Keratinocyte (primary cell): ENCODE measurements at regions not wholly inside any gene's neighbourhood (a gene's known extent, or its start where the extent isn't known, plus 50 kb on each side); places are given as distances from the start of the nearest gene placed in this dataset.

Experiments used
- DNase-seq: peaks from one replicate; pipeline ENCODE4 v3.0.0-alpha.2; 2011; ENCODE audit warnings: low read depth, missing footprints, low spot score
- FAIRE-seq: peaks from 2 replicates; lab custom pipeline; 2011; peaks lifted over from hg19 to GRCh38; lab: Jason Lieb, UNC
- H2AFZ ChIP-seq: 2 replicates; pipeline ENCODE4 v1.6.0; 2012; ENCODE audit warnings: low read length, control low read depth, inconsistent platforms; ENCODE audit not compliant: control insufficient read depth
- H3K27ac ChIP-seq: 2 replicates; pipeline ENCODE4 v1.5.1; 2011; ENCODE audit warnings: low read length; ENCODE audit not compliant: control insufficient read depth, insufficient read depth
- H3K27me3 ChIP-seq: 3 replicates; pipeline ENCODE4 v1.6.0; 2011; ENCODE audit warnings: low read length; ENCODE audit not compliant: control insufficient read depth, insufficient read depth; ENCODE audit errors: extremely low read depth
- H3K36me3 ChIP-seq, 2 experiments: 2 replicates in 1 of 2; 3 replicates in 1 of 2; pipeline ENCODE4 v1.5.1; 2011; ENCODE audit warnings: low read length in 2 of 2, mild to moderate bottlenecking in 1 of 2; ENCODE audit not compliant: control insufficient read depth in 2 of 2, insufficient read depth in 2 of 2; ENCODE audit errors: extremely low read depth in 1 of 2
- H3K4me1 ChIP-seq: 3 replicates; pipeline ENCODE4 v1.5.1; 2011; ENCODE audit warnings: low read length; ENCODE audit not compliant: control insufficient read depth, insufficient read depth; ENCODE audit errors: extremely low read depth
- H3K4me2 ChIP-seq: 3 replicates; pipeline ENCODE4 v1.6.0; 2011; ENCODE audit warnings: low read depth, low read length; ENCODE audit not compliant: control insufficient read depth, insufficient read depth; ENCODE audit errors: extremely low read depth
- H3K4me3 ChIP-seq, 3 experiments: fragments of 200-600 bp in 1 of 3; sonication (generic) in 1 of 3; 2 replicates in 2 of 3; 3 replicates in 1 of 3; pipeline ENCODE4 v1.5.1; 2011 to 2016; ENCODE audit warnings: low read length in 3 of 3, mild to moderate bottlenecking in 3 of 3, control low read depth in 2 of 3, inconsistent platforms in 1 of 3, low read depth in 1 of 3, mixed read lengths in 1 of 3, mixed run types in 1 of 3, moderate library complexity in 1 of 3; ENCODE audit not compliant: control insufficient read depth in 2 of 3, insufficient read depth in 2 of 3; ENCODE audit errors: extremely low read depth in 1 of 3
- H3K79me2 ChIP-seq: 2 replicates; pipeline ENCODE4 v1.6.0; 2012; ENCODE audit warnings: low read length; ENCODE audit not compliant: control insufficient read depth, insufficient read depth
- H3K9ac ChIP-seq: 3 replicates; pipeline ENCODE4 v1.6.0; 2011; ENCODE audit warnings: low read length; ENCODE audit not compliant: control insufficient read depth, insufficient read depth; ENCODE audit errors: extremely low read depth
- H3K9me1 ChIP-seq: 3 replicates; pipeline ENCODE4 v1.6.0; 2011; ENCODE audit warnings: low read length; ENCODE audit not compliant: control insufficient read depth, insufficient read depth; ENCODE audit errors: extremely low read depth
- H3K9me3 ChIP-seq: 2 replicates; pipeline ENCODE4 v1.5.1; 2012; ENCODE audit warnings: low read depth, low read length; ENCODE audit not compliant: control insufficient read depth
- H4K20me1 ChIP-seq: 3 replicates; pipeline ENCODE4 v1.6.0; 2011; ENCODE audit warnings: low read length; ENCODE audit not compliant: control insufficient read depth, insufficient read depth; ENCODE audit errors: extremely low read depth
- EZH2 ChIP-seq: IDR thresholded peaks from one replicate; pipeline ENCODE4 v1.6.1; 2012; ENCODE audit warnings: inconsistent platforms, mild to moderate bottlenecking, low read length, moderate library complexity
- dilution Hi-C: fragments of 300-500 bp; cut with MboI; formaldehyde crosslinking; loops from one replicate; pipeline ENCODE4 v1.7.0; 2020; ENCODE audit warnings: low sequenced_read_pairs; ENCODE audit not compliant: extremely low pct_ligation_motif_present
- TF ChIP-seq, protein P1 (sequence below), 3 experiments: IDR thresholded peaks in 1 of 3; conservative IDR thresholded peaks in 1 of 3; optimal IDR thresholded peaks in 1 of 3; 2 replicates in 2 of 3; 3 replicates in 1 of 3; pipeline versions ENCODE3 to v1.5.1; 2011; ENCODE audit warnings: low read length in 3 of 3, mild to moderate bottlenecking in 3 of 3, moderate library complexity in 2 of 3, control low read depth in 1 of 3, inconsistent platforms in 1 of 3; ENCODE audit not compliant: insufficient read depth in 2 of 3; ENCODE audit errors: extremely low read depth in 1 of 3

DNA sequence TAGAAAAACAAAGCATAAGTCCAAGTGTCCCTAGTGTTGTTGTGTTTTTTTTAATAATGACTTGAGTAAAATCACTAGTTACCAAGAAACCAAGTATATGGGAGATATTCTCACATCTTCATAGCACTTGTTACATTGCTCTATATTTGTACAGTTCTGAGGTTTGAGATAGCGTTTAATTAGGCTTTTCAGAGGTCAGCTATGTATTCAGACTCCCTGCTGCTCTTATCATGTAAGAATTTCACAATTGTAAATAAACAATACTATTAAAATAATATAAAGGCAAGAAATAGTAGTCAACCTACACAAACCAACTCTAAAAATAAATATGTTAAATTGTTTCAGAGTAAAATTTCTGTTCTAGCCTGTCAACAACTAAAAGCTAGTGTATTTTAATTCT is 761.9 kb upstream of the FAM174A start:
- FAIRE-seq, result no peak

DNA sequence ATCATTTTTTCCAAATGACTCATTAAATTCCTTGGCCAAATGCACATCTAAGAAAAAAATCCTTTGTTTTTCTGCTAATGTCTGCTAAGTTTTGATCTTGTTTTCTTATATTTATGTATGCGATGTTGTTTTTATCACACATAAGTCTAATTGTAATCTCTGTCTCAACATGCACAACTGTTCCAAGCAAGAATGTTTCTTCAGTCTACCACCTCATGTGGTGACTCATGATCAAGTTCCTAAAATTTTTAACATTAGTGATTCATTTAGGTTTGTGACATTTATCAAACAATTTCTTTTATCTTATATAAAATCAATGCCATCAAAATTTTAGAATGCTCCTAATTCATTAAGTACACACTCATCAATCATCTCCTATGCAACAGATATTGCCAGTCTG is 763.9 kb upstream of the FAM174A start:
- dilution Hi-C loops, result no loop called here
- no peaks in the 10 kb centered on the region for H3K36me3 ChIP-seq
- H2AFZ ChIP-seq, result no peak overlapping the region
- H3K9me1 ChIP-seq, result no peaks in the 10 kb centered on the region
- no peaks in the 10 kb centered on the region for H3K79me2 ChIP-seq
- H3K9me3 ChIP-seq, result no peaks in the 10 kb centered on the region
- no peak overlapping the region for H3K27ac ChIP-seq
- DNase-seq (peak; percentile 9), FAIRE-seq (no peak)
- H3K4me2 ChIP-seq, result peak overlapping the region; percentile 40
- H3K9ac ChIP-seq, result no peak overlapping the region
- TF ChIP-seq EZH2, result no peak
- TF ChIP-seq, protein P1, sequence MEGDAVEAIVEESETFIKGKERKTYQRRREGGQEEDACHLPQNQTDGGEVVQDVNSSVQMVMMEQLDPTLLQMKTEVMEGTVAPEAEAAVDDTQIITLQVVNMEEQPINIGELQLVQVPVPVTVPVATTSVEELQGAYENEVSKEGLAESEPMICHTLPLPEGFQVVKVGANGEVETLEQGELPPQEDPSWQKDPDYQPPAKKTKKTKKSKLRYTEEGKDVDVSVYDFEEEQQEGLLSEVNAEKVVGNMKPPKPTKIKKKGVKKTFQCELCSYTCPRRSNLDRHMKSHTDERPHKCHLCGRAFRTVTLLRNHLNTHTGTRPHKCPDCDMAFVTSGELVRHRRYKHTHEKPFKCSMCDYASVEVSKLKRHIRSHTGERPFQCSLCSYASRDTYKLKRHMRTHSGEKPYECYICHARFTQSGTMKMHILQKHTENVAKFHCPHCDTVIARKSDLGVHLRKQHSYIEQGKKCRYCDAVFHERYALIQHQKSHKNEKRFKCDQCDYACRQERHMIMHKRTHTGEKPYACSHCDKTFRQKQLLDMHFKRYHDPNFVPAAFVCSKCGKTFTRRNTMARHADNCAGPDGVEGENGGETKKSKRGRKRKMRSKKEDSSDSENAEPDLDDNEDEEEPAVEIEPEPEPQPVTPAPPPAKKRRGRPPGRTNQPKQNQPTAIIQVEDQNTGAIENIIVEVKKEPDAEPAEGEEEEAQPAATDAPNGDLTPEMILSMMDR (optimal IDR thresholded peaks at IDR 0.05 in 1 of 3, IDR thresholded peaks at IDR 0.05 in 1 of 3, conservative IDR thresholded peaks at IDR 0.05 in 1 of 3; ENCODE audit: extremely low read depth in 1 of 3, insufficient read depth in 2 of 3, low read length in 3 of 3), result no peak
- H3K4me3 ChIP-seq, result no peak overlapping the region
- peaks cover 9% of the 10 kb centered on the region for H3K4me1 ChIP-seq
- no peaks in the 10 kb centered on the region for H3K27me3 ChIP-seq
- H4K20me1 ChIP-seq, result no peaks in the 10 kb centered on the region

More for the DNA sequence above, 761.9 kb upstream of the FAM174A start:
- TF ChIP-seq, protein P1 (optimal IDR thresholded peaks at IDR 0.05 in 1 of 3, IDR thresholded peaks at IDR 0.05 in 1 of 3, conservative IDR thresholded peaks at IDR 0.05 in 1 of 3; ENCODE audit: extremely low read depth in 1 of 3, insufficient read depth in 2 of 3, low read length in 3 of 3), result no peak
- TF ChIP-seq EZH2, result no peak
- Histone ChIP-seq H3K9me1 (no peaks in the 10 kb centered on the region), H3K4me1 (peaks cover 9% of the 10 kb centered on the region), H3K27ac (no peak overlapping the region), H3K36me3 (no peaks in the 10 kb centered on the region), H3K4me2 (no peak overlapping the region), H3K9me3 (no peaks in the 10 kb centered on the region), H3K27me3 (no peaks in the 10 kb centered on the region), H3K79me2 (no peaks in the 10 kb centered on the region), H3K4me3 (no peak overlapping the region), H3K9ac (no peak overlapping the region), H4K20me1 (no peaks in the 10 kb centered on the region), H2AFZ (no peak overlapping the region)
- no peak for DNase-seq
- dilution Hi-C loops, result no loop called here
